H1 (cell line): ENCODE measurements at regions not wholly inside any gene's neighbourhood (a gene's known extent, or its start where the extent isn't known, plus 50 kb on each side); places are given as distances from the start of the nearest gene placed in this dataset.

Experiments used
- ATF3 ChIP-seq: IDR thresholded peaks from 2 replicates; pipeline ENCODE4 v1.6.1; 2011; ENCODE audit warnings: low read depth, mild to moderate bottlenecking, low read length; ENCODE audit not compliant: insufficient read depth
- BCL11A ChIP-seq, 2 experiments: IDR thresholded peaks; one replicate each; pipeline ENCODE4 v1.6.1; 2011; ENCODE audit warnings: low read depth in 2 of 2, low read length in 2 of 2, mild to moderate bottlenecking in 2 of 2
- CHD7 ChIP-seq: fragments of 300-600 bp; sonication (generic); IDR thresholded peaks from 2 replicates; pipeline ENCODE4 v1.7.1; 2012; ENCODE audit warnings: low read length, moderate library complexity, mild to moderate bottlenecking, inconsistent platforms; ENCODE audit not compliant: insufficient replicate concordance
- CTCF ChIP-seq, 3 experiments: IDR thresholded peaks; 1 replicate in 2 of 3; 2 replicates in 1 of 3; pipeline versions ENCODE4 v1.5.1 to v1.6.1; 2011; ENCODE audit warnings: low read length in 3 of 3, mild to moderate bottlenecking in 3 of 3, inconsistent platforms in 2 of 3, low read depth in 1 of 3, moderate library complexity in 1 of 3; ENCODE audit not compliant: insufficient read depth in 1 of 3; ENCODE audit errors: control extremely low read depth in 1 of 3
- KDM4A ChIP-seq: IDR thresholded peaks from one replicate; pipeline ENCODE4 v1.7.1; 2012; ENCODE audit warnings: low read depth, mild to moderate bottlenecking, moderate library complexity, low read length, inconsistent platforms; ENCODE audit not compliant: severe bottlenecking

DNA sequence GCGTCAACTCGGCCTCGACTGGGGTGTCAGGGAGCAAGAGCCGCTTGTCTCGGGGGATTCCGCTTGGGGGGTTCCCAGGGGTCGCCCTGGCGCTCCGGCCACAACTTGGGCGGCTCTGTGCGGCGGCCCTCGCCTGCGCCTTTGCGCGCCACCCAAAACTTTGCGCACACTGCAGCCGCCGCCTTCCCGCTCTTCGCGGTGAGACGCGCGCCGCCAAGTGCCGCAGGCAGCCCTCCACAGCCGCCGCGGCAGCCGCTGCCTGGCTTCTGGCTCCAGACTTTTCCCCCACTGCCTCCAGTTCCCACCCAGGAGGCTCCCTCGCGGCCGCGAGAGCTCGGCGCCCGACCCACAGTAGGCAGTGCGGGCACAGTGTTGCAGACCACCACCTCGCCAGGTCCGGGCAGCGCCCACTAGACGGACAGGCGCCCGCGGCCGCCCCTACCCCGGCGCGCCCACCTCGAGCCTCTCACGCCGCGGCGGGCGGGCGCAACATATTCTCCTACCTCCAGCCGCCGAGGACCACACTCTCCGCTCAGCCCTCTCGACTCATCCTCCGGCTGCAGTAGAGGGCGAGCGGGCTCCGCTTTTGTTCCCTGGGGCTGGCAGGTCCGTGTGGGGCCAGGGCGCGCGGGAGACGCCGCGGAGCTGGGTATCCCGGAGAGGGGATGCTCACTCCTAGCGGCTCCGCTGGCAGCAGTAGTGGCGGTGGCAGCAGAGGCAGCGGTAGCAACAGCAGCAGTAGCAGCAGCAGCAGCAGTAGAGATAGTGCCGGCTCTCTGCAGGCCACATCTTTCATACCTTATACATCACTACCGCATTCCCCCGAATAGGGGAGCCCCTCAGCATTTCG is 296.6 kb downstream of the OMA1 start (continued):
- TF ChIP-seq CHD7 = peak; percentile 100
- TF ChIP-seq ATF3 = no peak
- TF ChIP-seq KDM4A = peak; percentile 98
- TF ChIP-seq CTCF (IDR thresholded peaks at IDR 0.05; ENCODE audit: control extremely low read depth in 1 of 3, insufficient read depth in 1 of 3, low read depth in 1 of 3, low read length in 3 of 3) = peak in 1 of 3 experiments; percentile 18; a peak in 1 of 4 replicates
- TF ChIP-seq BCL11A (IDR thresholded peaks at IDR 0.05; ENCODE audit: low read depth in 2 of 2, low read length in 2 of 2) = no peak
